Coronary artery (tissue), 2 donors: ENCODE measurements at regions not wholly inside any gene's neighbourhood (a gene's known extent, or its start where the extent isn't known, plus 50 kb on each side); places are given as distances from the start of the nearest gene placed in this dataset.
"Not testable (repeated sequence)": the region's sequence is repeated elsewhere in the genome, so short reads cannot be mapped to it uniquely, and the experiment has no call there.

Source experiments
- DNase-seq: peaks from one replicate; pipeline ENCODE4 v3.0.0-alpha.2; 2017; ENCODE audit warnings: low spot score
- H3K27ac ChIP-seq, 2 donors: fragments of 200-600 bp; sonication (generic); one replicate each; pipeline ENCODE4 v1.5.1; 2016 to 2019
- H3K4me3 ChIP-seq: fragments of 200-600 bp; sonication (generic); 2 replicates; pipeline ENCODE4 v1.5.1; 2016; ENCODE audit warnings: mild to moderate bottlenecking, moderate library complexity

GRCh38 chr21:9857563-9857962, 663.8 kb upstream of the TPTE start:
- not testable (repeated sequence) for H3K4me3 ChIP-seq, H3K27ac ChIP-seq, DNase-seq

DNA sequence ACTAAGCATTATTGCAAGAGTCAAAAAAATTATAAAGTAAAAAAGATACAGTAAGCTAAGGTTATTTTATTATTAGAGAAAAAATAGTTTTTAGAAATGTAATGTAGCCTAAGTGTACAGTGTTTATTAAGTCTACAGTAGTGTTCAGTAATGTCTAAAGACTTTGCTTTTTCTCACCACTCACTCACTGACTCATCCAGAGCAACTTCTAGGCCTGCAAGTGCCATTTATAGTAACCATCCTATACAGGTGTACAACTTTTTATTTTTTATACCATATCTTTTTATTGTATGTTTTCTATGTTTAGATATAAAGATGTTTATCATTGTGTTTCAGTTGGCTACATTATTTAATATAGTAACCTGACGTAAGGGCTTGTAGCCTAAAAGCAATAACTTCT, 661.5 kb upstream of the TPTE start:
- not testable (repeated sequence) for DNase-seq, H3K4me3 ChIP-seq, H3K27ac ChIP-seq

- not testable (repeated sequence) for H3K27ac ChIP-seq, H3K4me3 ChIP-seq, DNase-seq
These were observed 658.9 kb upstream of the TPTE start for GRCh38 chr21:9862456-9862855.

GRCh38 chr21:9867815-9868214, 653.6 kb upstream of the TPTE start:
- H3K27ac ChIP-seq, H3K4me3 ChIP-seq, DNase-seq: not testable (repeated sequence)

DNA sequence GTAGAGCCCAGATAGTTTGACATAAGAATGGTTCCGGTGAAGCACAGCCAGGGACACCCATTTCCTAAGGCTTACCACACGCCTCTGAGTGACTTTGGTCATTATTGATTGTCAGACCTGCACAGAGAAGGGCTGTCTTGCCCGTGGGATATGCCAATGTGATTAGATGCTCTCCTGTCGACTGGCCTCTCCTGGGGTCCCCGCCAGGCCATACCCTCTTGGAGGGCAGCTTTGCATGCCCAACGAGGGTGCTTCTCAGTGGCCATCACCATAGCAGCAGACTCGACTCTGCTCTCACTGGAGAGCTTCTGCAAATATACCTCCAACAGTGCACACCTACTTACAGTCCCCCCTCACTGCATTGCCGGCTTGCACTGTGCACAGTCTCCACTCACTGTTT, 648.3 kb upstream of the TPTE start:
- not testable (repeated sequence) for DNase-seq, H3K27ac ChIP-seq, H3K4me3 ChIP-seq

DNA sequence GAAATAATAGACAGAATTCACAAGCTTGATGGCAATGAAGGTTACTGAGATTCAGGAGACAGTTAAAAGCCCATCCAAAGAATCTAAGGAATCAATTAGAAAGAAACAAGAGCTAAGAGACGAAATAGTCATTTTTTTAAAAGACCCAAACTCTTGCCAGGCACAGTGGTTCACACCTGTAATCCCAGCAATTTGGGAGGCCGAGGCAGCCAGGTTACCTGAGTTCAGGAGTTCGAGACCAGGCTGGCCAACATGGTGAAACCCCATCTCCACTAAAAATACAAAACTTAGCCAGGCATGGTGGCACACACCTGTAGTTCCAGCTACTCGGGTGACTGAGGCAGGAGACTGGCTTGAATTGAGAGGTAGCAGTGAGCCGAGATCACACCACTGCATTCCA, 647.2 kb upstream of the TPTE start:
- DNase-seq, H3K27ac ChIP-seq, H3K4me3 ChIP-seq: not testable (repeated sequence)

- not testable (repeated sequence) for H3K27ac ChIP-seq
These were observed 640.0 kb upstream of the TPTE start for GRCh38 chr21:9881430-9881829.

DNA sequence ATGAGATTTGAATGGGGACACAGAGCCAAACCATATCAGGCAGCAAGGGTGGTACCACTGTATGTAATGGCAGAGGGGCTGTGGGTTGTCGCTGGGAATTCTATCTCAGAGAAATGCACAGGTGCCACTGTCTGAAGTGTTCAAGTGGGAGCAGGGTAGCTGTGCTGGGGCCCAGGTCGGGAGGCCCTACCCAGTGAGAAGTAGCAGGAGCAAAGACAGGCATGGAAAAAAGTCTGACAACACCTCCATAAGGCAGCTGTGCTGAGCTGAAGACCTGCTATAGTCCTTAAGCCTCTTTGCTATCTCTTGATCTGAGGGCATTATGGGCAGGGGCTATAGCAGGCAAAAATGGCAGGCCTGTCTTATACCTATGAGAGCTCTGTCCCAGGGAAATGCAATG, 638.3 kb upstream of the TPTE start:
- H3K27ac ChIP-seq, DNase-seq, H3K4me3 ChIP-seq: not testable (repeated sequence)

More at GRCh38 chr21:9881430-9881829, 640.0 kb upstream of the TPTE start:
- DNase-seq, H3K4me3 ChIP-seq: not testable (repeated sequence)

DNA sequence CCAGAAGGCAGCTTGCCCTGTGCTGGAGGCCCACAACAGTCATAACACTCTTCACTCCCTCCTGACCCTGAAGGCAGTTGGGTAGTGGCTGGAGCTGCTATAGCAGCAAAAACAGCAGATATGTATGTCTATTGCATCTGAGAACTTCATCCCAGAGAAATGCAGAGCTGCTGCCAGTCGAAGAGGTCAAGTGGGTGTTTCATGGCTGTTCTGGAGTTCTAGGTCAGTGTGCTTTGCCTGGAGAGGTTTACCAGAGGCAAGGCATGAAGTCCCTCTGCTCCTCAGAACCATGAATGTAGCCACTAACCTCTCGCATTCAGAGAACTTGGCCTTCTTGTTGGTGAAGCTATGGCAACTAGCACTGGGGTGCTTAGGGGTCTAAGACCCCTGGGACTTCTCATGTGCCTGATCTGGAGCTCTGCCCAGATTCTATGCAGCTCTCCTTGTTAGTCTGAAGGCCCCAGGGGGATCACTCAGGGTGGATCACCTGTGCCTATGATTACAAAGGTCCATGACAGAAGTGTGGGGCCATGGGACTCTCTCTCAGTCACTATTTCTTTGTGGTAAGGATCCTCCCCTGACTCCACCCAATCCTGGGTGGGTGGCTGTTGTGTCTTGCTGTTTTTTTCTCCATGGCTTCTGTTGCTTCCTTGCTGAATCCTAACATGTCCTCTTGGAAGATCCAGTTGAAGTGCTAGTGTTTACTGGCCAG, 637.7 kb upstream of the TPTE start:
- not testable (repeated sequence) for DNase-seq, H3K27ac ChIP-seq, H3K4me3 ChIP-seq

GRCh38 chr21:9888500-9888899, 632.9 kb upstream of the TPTE start:
- not testable (repeated sequence) for H3K27ac ChIP-seq, H3K4me3 ChIP-seq, DNase-seq

DNA sequence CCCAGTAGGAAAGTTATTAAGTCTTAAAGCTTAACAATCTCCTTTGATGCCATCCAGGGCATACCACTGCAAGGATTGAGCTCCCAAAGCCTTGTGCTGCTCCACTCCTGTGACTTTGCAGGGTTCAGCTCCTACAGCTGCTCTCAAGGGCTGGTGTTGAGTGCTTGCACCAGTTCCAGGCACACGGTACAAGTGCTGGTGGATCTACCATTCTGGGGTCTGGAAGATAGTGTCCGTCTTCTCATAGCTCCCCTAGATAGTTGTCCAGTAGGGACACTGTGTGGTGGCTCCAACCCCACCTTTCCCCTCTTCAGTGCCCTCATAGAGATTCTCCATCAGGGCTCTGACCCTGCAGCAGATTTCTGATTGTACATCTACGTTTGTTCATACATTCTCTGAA, 617.8 kb upstream of the TPTE start:
- not testable (repeated sequence) for H3K4me3 ChIP-seq, H3K27ac ChIP-seq, DNase-seq

- not testable (repeated sequence) for H3K4me3 ChIP-seq
These were observed 607.2 kb upstream of the TPTE start for GRCh38 chr21:9914135-9914534.

DNA sequence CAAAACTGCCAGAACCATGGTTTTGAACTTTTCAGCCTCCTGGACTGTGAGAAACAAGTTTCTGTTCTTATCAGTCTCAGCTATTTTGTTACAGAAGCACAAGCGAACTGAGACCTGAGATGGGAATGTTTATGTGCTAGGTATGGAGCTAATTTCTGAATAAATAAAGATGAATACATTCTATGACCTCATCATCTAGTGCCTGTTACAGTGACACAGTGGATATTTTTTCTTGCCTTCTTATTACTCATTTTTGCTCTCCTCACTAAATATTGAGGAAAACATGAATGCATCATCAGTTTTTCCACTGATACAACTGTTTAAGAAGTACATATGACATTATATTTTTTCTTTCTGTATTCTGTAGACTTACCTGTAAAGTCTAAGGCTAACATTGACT, 601.9 kb upstream of the TPTE start:
- not testable (repeated sequence) for H3K4me3 ChIP-seq, H3K27ac ChIP-seq, DNase-seq

More at GRCh38 chr21:9914135-9914534, 607.2 kb upstream of the TPTE start:
- not testable (repeated sequence) for H3K27ac ChIP-seq, DNase-seq

DNA sequence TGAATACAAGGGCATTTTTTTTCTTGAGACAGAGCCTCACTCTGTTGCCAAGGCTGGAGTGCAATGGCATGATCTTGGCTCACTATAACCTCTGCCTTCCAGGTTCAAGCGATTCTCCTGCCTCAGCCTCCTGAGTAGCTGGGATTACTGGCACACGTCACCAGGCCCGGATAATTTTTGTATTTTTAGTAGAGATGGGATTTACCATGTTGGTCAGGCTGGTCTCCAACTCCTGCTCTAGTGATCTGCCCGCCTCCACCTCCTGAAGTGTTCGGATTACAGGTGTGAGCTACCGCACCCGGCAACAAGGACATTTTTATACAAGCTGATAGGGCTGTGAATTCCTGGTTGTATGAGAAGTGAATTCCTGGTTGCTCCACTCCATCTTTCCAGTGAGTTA, 577.7 kb upstream of the TPTE start:
- not testable (repeated sequence) for H3K27ac ChIP-seq, H3K4me3 ChIP-seq
- peak; percentile 16 for DNase-seq

DNA sequence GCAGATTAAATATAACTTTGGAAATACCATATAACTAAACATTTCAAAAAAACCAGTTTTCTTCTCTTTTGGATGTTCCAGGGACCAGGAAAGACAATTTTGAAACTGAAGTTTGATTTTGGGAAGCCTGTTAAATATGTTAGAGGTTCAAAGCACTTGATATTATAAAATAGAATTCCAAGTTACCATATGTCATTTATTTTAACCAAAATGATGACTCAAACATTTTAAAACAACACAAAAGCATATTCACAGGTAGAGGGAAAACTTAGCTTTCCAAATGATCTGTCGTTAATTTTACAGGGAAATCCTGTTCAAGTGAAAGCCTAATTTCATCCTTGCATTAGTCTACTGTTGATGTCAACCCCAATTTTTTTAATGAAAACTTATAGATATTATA, 575.3 kb upstream of the TPTE start:
- H3K27ac ChIP-seq, H3K4me3 ChIP-seq, DNase-seq: not testable (repeated sequence)

- H3K4me3 ChIP-seq, H3K27ac ChIP-seq: not testable (repeated sequence)
- peak; percentile 38 for DNase-seq
These were observed 571.7 kb upstream of the TPTE start for GRCh38 chr21:9949510-9950289.

DNA sequence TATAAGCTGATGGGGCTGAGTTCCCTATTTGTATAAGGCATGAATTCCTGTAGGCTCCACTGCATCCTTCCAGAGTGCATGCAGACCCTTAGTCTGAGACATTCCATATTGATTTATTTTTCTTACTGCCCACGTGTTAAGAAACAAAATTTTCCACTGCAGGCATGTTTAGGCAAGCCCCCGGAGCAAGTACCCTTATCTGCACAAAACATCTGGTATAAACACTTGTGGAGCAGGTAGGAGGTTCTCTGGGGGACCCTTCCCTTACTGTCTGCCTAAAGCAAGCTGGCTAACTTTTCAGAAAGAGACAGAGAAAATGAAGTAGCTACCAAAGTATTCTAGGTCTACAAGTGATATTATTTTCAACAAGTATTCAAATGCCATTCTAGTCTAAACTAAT, 571.0 kb upstream of the TPTE start:
- DNase-seq, H3K27ac ChIP-seq, H3K4me3 ChIP-seq: not testable (repeated sequence)

DNA sequence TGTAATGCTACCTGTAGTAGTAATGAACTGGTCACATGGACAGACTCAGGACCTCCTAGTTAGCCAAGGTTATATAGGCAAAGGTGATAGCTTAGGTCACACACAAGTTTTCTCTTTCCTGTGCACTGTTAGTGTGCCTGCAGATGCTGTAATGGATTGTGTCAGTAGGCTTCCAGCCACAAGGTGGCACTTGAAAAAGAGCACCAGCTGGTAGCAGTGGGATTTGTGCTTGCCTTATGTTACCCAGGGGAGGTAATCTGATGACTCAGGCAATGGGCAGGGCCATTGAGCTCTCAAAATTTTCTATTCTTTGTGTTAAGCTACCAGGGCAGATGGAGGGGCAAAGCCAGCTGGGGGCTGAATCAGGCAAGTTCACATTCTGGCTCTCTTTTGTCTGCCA, 562.6 kb upstream of the TPTE start:
- not testable (repeated sequence) for DNase-seq, H3K4me3 ChIP-seq, H3K27ac ChIP-seq

- not testable (repeated sequence) for DNase-seq, H3K27ac ChIP-seq, H3K4me3 ChIP-seq
These were observed 562.0 kb upstream of the TPTE start for GRCh38 chr21:9959220-9959964.
